ENCODE measurements at regions not wholly inside any gene's neighbourhood (a gene's known extent, or its start where the extent isn't known, plus 50 kb on each side); places are given as distances from the start of the nearest gene placed in this dataset.

- POLR2A ChIA-PET = no interaction called here
- CTCF ChIA-PET = no interaction called here
- no peak for DNase-seq (ENCODE audit: low read depth, low spot score)
- H3K4me3 ChIP-seq (ENCODE audit: low read depth, low read length) = no peak overlapping the region
- no peak for TF ChIP-seq CTCF (IDR thresholded peaks at IDR 0.05; ENCODE audit: insufficient read depth, low read length, missing control alignments)
These were observed 228.6 kb upstream of the ARRDC3 start for GRCh38 chr5:91611746-91612145.

- ChIA-PET POLR2A (no interaction called here), CTCF (no interaction called here)
- no peak for DNase-seq (ENCODE audit: low read depth, low spot score)
- TF ChIP-seq CTCF (IDR thresholded peaks at IDR 0.05; ENCODE audit: insufficient read depth, low read length, missing control alignments) = no peak
- H3K4me3 ChIP-seq (ENCODE audit: low read depth, low read length) = no peak overlapping the region
These were observed 224.6 kb upstream of the ARRDC3 start for GRCh38 chr5:91607675-91608074.

- CTCF ChIA-PET = interaction anchor here (1.2 kb wide), 1 partner anchor 41 kb away, joined by 3 read pairs; no protein-coding TSS in a partner anchor
- no peak for TF ChIP-seq CTCF (IDR thresholded peaks at IDR 0.05; ENCODE audit: insufficient read depth, low read length, missing control alignments)
- DNase-seq (ENCODE audit: low read depth, low spot score) = no peak
- POLR2A ChIA-PET = no interaction called here
- H3K4me3 ChIP-seq (ENCODE audit: low read depth, low read length) = no peak overlapping the region
These were observed 216.7 kb upstream of the ARRDC3 start for GRCh38 chr5:91599863-91600262.

GRCh38 chr5:91598216-91598615, 215.1 kb upstream of the ARRDC3 start:
- POLR2A ChIA-PET = no interaction called here
- DNase-seq (ENCODE audit: low read depth, low spot score) = no peak
- TF ChIP-seq CTCF (IDR thresholded peaks at IDR 0.05; ENCODE audit: insufficient read depth, low read length, missing control alignments) = no peak
- CTCF ChIA-PET = no interaction called here
- no peak overlapping the region for H3K4me3 ChIP-seq (ENCODE audit: low read depth, low read length)

GRCh38 chr5:91595424-91595823, 212.3 kb upstream of the ARRDC3 start:
- no peak overlapping the region for H3K4me3 ChIP-seq (ENCODE audit: low read depth, low read length)
- POLR2A ChIA-PET = no interaction called here
- DNase-seq (ENCODE audit: low read depth, low spot score) = no peak
- CTCF ChIA-PET = no interaction called here
- no peak for TF ChIP-seq CTCF (IDR thresholded peaks at IDR 0.05; ENCODE audit: insufficient read depth, low read length, missing control alignments)

GRCh38 chr5:91591076-91591475, 208.0 kb upstream of the ARRDC3 start:
- ChIA-PET POLR2A (no interaction called here), CTCF (no interaction called here)
- H3K4me3 ChIP-seq (ENCODE audit: low read depth, low read length) = no peak overlapping the region
- no peak for DNase-seq (ENCODE audit: low read depth, low spot score)
- TF ChIP-seq CTCF (IDR thresholded peaks at IDR 0.05; ENCODE audit: insufficient read depth, low read length, missing control alignments) = no peak

Data from AG04449 (cell line).